GM23248 (cell line): ENCODE measurements at regions not wholly inside any gene's neighbourhood (a gene's known extent, or its start where the extent isn't known, plus 50 kb on each side); places are given as distances from the start of the nearest gene placed in this dataset.

Experiments
- EZH2 ChIP-seq: fragments of 200-600 bp; sonication (generic); IDR thresholded peaks from 2 replicates; pipeline ENCODE4 v1.6.1; 2018; ENCODE audit warnings: antibody characterized with exemption, mild to moderate bottlenecking; ENCODE audit not compliant: insufficient read depth, poor library complexity, severe bottlenecking
- EZH2phosphoT487 ChIP-seq: fragments of 200-600 bp; sonication (generic); IDR thresholded peaks from 2 replicates; pipeline ENCODE4 v1.6.1; 2018; ENCODE audit warnings: antibody characterized with exemption, moderate library complexity, mild to moderate bottlenecking, low read depth; ENCODE audit not compliant: insufficient read depth

GRCh38 chr12:98067795-98068194, 447.6 kb upstream of the TMPO start:
- TF ChIP-seq EZH2 (no peak), EZH2phosphoT487 (no peak)
